ENCODE measurements at regions not wholly inside any gene's neighbourhood (a gene's known extent, or its start where the extent isn't known, plus 50 kb on each side); places are given as distances from the start of the nearest gene placed in this dataset.

DNA sequence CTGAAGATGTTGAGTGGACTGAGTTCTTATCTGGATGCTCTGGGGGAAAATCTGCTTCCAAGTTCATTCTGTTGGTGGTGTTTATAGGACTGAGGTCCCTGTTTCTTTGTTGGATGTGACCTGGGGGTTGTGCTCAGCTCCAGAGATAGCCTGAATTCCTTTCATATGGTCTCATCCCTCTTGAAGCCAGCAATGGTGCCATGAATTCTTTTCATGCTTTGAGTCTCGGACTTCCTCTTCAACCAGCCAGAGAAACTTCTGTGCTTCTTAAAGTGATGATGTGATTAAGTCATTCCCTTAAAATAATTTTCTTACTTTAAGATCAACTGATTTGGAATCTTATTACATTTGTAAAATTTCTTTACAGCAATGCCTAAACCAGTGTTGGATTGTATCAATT, 233.8 kb upstream of the UGT8 start:
- TF ChIP-seq, protein P1, sequence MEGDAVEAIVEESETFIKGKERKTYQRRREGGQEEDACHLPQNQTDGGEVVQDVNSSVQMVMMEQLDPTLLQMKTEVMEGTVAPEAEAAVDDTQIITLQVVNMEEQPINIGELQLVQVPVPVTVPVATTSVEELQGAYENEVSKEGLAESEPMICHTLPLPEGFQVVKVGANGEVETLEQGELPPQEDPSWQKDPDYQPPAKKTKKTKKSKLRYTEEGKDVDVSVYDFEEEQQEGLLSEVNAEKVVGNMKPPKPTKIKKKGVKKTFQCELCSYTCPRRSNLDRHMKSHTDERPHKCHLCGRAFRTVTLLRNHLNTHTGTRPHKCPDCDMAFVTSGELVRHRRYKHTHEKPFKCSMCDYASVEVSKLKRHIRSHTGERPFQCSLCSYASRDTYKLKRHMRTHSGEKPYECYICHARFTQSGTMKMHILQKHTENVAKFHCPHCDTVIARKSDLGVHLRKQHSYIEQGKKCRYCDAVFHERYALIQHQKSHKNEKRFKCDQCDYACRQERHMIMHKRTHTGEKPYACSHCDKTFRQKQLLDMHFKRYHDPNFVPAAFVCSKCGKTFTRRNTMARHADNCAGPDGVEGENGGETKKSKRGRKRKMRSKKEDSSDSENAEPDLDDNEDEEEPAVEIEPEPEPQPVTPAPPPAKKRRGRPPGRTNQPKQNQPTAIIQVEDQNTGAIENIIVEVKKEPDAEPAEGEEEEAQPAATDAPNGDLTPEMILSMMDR (IDR thresholded peaks at IDR 0.05; ENCODE audit: control insufficient read depth, insufficient read depth, low read depth, low read length, missing control alignments): no peak
- DNase-seq (ENCODE audit: low read depth): peak; percentile 45
- no peak overlapping the region for H3K4me3 ChIP-seq (ENCODE audit: control insufficient read depth, low read depth, low read length)

DNA sequence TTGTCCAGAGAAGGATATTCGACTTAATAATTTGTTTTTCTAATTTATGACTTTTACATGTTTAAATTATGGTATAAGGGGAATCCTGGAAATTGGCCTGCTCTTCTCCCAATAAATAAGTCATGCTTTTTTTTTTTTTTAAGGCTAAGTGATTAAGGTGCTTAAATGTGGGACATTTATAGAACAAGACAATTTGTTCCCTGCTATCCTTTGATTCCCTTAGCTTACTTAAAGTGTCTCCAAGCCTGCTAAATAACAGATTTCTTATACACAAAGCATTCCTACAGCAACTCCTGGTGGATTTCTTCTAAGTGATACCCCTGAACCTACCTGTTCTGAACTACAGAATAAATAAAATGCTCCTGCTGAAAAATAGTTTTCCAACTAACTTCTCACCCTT, 233.0 kb upstream of the UGT8 start:
- no peak overlapping the region for H3K4me3 ChIP-seq (ENCODE audit: control insufficient read depth, low read depth, low read length)
- TF ChIP-seq, protein P1 (IDR thresholded peaks at IDR 0.05; ENCODE audit: control insufficient read depth, insufficient read depth, low read depth, low read length, missing control alignments): no peak
- DNase-seq (ENCODE audit: low read depth): no peak

DNA sequence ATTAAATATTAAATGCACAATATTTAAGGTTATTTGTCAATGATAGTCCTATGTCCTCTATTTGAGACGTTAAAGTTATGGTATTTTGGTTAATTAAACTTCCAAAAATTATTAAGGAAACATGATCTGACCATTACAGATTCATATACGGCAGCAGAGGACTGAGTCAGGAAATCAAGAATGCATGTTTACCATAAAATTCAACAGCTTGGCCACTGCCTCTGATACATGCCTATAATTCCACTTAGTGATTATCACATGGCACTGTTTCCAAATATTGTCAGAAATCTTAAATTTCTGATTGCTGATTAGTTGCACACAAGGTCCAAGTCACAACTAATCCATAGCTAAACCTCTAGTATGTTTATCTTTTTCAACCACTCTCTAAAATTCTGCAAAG, 232.2 kb upstream of the UGT8 start:
- DNase-seq (ENCODE audit: low read depth): no peak
- TF ChIP-seq, protein P1 (IDR thresholded peaks at IDR 0.05; ENCODE audit: control insufficient read depth, insufficient read depth, low read depth, low read length, missing control alignments): no peak
- no peak overlapping the region for H3K4me3 ChIP-seq (ENCODE audit: control insufficient read depth, low read depth, low read length)

DNA sequence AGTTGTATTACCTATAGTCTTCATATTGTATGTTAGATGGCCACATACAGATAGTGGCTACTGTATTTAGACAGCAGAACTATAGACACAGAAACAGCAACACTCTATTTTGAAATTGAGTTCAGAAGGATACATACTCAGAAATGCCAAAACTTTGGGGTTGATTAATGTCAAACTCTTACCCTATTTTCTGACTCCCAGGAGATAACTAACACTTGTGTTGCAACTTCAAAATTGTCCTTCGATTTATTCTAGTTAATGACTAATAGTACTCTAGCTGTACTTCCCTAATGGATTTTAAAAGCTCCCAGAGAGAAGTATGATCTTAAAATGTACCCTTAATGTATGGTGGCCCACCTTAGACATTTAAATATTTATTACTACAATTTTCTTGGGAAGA, 229.9 kb upstream of the UGT8 start:
- DNase-seq (ENCODE audit: low read depth): no peak
- TF ChIP-seq, protein P1 (IDR thresholded peaks at IDR 0.05; ENCODE audit: control insufficient read depth, insufficient read depth, low read depth, low read length, missing control alignments): no peak
- no peak overlapping the region for H3K4me3 ChIP-seq (ENCODE audit: control insufficient read depth, low read depth, low read length)

DNA sequence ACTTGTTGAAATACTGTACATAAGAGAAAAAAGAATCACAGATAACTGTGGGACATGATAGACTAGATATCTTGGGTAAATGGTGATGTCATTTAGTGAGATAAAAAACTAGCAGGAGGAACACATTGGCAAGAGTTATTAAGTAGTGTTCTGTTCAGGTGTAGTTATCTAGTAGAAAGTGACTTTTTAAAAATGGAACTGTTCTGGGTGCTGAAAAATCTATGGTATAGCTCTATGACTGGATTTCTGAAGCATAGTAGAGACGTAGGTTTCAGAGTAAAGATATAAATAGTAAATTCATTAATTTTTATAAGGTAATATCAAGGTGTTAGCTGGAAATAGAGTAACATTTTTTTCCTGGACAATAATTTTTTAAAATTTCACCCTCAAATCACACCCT, 225.1 kb upstream of the UGT8 start:
- TF ChIP-seq, protein P1 (IDR thresholded peaks at IDR 0.05; ENCODE audit: control insufficient read depth, insufficient read depth, low read depth, low read length, missing control alignments): no peak
- DNase-seq (ENCODE audit: low read depth): no peak
- H3K4me3 ChIP-seq (ENCODE audit: control insufficient read depth, low read depth, low read length): no peak overlapping the region

DNA sequence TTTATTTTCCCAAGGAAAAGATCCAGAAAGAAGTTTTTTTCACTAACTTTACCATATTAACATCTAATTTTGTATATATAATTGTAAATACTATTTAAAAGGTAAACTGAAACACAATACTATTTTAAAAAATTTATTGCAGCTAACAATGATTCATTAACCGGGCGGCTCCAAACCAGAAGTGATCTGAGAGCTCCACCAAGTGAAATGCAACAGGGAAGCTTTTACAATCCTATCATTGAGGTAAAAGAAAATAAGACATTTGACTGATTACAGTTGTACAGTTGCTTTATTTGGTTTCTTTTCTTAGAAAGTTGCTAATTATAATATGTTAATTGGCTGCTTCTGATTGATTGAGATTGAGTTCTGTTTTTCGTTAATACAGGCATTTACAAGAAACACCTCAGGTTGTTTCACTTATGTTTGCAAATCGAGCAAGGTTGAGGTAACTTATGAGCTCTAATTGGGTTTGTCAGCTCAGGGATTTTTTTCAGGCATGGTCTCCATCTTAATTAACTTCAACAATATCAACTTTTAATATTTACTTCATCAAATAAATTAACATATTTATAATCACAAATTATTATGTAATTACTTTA, 220.2 kb upstream of the UGT8 start:
- TF ChIP-seq, protein P1 (IDR thresholded peaks at IDR 0.05; ENCODE audit: control insufficient read depth, insufficient read depth, low read depth, low read length, missing control alignments): peak; percentile 72
- DNase-seq (ENCODE audit: low read depth): peak; percentile 16

DNA sequence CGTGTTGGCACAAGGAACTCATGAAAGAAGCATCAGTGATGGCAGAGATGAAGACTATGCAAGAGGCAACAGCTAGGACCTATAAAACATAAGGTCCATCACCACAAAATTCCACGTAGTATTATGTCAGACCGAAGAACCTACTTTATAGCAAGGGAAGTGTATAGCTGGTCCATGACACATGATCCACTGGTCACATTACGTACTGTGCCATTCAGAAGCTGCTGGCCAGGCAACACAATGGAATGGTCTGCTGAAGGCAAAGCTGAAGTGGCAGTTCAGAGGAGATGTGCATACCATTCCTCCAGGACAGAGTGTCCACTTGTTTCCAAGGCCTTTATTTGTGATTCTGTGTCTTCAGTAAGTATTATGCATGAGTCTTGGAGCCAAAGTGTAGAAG, 215.5 kb upstream of the UGT8 start:
- DNase-seq (ENCODE audit: low read depth): no peak
- TF ChIP-seq, protein P1 (IDR thresholded peaks at IDR 0.05; ENCODE audit: control insufficient read depth, insufficient read depth, low read depth, low read length, missing control alignments): no peak

More for the DNA sequence above, 220.2 kb upstream of the UGT8 start:
- no peak overlapping the region for H3K4me3 ChIP-seq (ENCODE audit: control insufficient read depth, low read depth, low read length)

More for the DNA sequence above, 215.5 kb upstream of the UGT8 start:
- H3K4me3 ChIP-seq (ENCODE audit: control insufficient read depth, low read depth, low read length): no peak overlapping the region

All from AG09309 (cell line).